GM12874 (cell line): ENCODE measurements at regions not wholly inside any gene's neighbourhood (a gene's known extent, or its start where the extent isn't known, plus 50 kb on each side); places are given as distances from the start of the nearest gene placed in this dataset.

Source experiments
- CTCF ChIP-seq: IDR thresholded peaks from 2 replicates; pipeline ENCODE4 v1.5.1; 2011; ENCODE audit warnings: low read depth, mild to moderate bottlenecking, control low read depth, low read length, moderate library complexity; ENCODE audit not compliant: insufficient read depth

GRCh38 chr6:165096209-165096608 lies 213.2 kb downstream of the C6orf118 start:
- no peak for TF ChIP-seq CTCF

- TF ChIP-seq CTCF, result no peak
Observed at GRCh38 chr6:165092881-165093595, 216.4 kb downstream of the C6orf118 start.

- TF ChIP-seq CTCF, result no peak
Observed at GRCh38 chr6:165091121-165091785, 218.2 kb downstream of the C6orf118 start.

- no peak for TF ChIP-seq CTCF
Observed at GRCh38 chr6:165090242-165090641, 219.2 kb downstream of the C6orf118 start.

GRCh38 chr6:165086814-165087213 lies 222.6 kb downstream of the C6orf118 start:
- no peak for TF ChIP-seq CTCF

- no peak for TF ChIP-seq CTCF
Observed at GRCh38 chr6:165082636-165083035, 226.8 kb downstream of the C6orf118 start.

- TF ChIP-seq CTCF, result no peak
Observed at GRCh38 chr6:165081944-165082532, 227.4 kb downstream of the C6orf118 start.
